Endothelial cell of umbilical vein (primary cell): ENCODE measurements at regions not wholly inside any gene's neighbourhood (a gene's known extent, or its start where the extent isn't known, plus 50 kb on each side); places are given as distances from the start of the nearest gene placed in this dataset.

Source experiments
- BruUV-seq: library from RNA; stranded (reverse); fragments of 400-500 nt; replicated peaks from 2 replicates; lab custom pipeline; 2021; lab: Mats Ljungman, UMichigan
- CTCF ChIA-PET: fragments of 300-600, 350-600 bp; sonication (Branson Sonifier 250); formaldehyde crosslinking; loops from one replicate; lab custom pipeline; 2021; ENCODE audit warnings: antibody characterized with exemption, inconsistent platforms; lab: Charles Lee
- POLR2A ChIA-PET: fragments of 300-600, 350-600 bp; sonication (Branson Sonifier 250); formaldehyde crosslinking; loops from one replicate; lab custom pipeline; 2021; ENCODE audit warnings: antibody characterized with exemption, inconsistent platforms; lab: Charles Lee
- DNase-seq: peaks from one replicate; pipeline ENCODE4 v3.0.0-alpha.2; 2011; ENCODE audit warnings: low read depth, low spot score
- FAIRE-seq: peaks from 2 replicates; lab custom pipeline; 2011; peaks lifted over from hg19 to GRCh38; lab: Jason Lieb, UNC
- H2AFZ ChIP-seq: 2 replicates; pipeline ENCODE4 v1.6.0; 2012; ENCODE audit warnings: low read depth, low read length, control low read depth, inconsistent platforms
- H3K27ac ChIP-seq: 2 replicates; pipeline ENCODE4 v1.5.1; 2011; ENCODE audit warnings: low read depth, mild to moderate bottlenecking, control low read depth, low read length, moderate library complexity; ENCODE audit not compliant: insufficient read depth
- H3K27me3 ChIP-seq, 2 experiments: 2 replicates each; pipeline versions ENCODE4 v1.6.0 to v1.6.1; 2011; ENCODE audit warnings: low read length in 2 of 2, mixed read lengths in 1 of 2; ENCODE audit not compliant: control insufficient read depth in 2 of 2, insufficient read depth in 2 of 2
- H3K36me3 ChIP-seq, 2 experiments: 2 replicates in 1 of 2; 3 replicates in 1 of 2; pipeline ENCODE4 v1.5.1; 2011; ENCODE audit warnings: low read length in 2 of 2, mild to moderate bottlenecking in 1 of 2, moderate library complexity in 1 of 2; ENCODE audit not compliant: control insufficient read depth in 2 of 2, insufficient read depth in 2 of 2; ENCODE audit errors: extremely low read depth in 1 of 2
- H3K4me1 ChIP-seq: 3 replicates; pipeline ENCODE4 v1.5.1; 2011; ENCODE audit warnings: mild to moderate bottlenecking, low read length; ENCODE audit not compliant: control insufficient read depth, insufficient read depth; ENCODE audit errors: extremely low read depth
- H3K4me2 ChIP-seq: 2 replicates; pipeline ENCODE4 v1.6.1; 2011; ENCODE audit warnings: low read length, control low read depth, mixed read lengths; ENCODE audit not compliant: insufficient read depth
- H3K4me3 ChIP-seq, 3 experiments: fragments of 200-600 bp in 1 of 3; sonication (generic), shearing (Covaris generic) in 1 of 3; replicated peaks in 1 of 3; 2 replicates each; pipeline ENCODE4 v1.5.1; 2011 to 2016; ENCODE audit warnings: control low read depth in 3 of 3, low read length in 3 of 3, mild to moderate bottlenecking in 2 of 3, inconsistent platforms in 1 of 3, low read depth in 1 of 3, moderate library complexity in 1 of 3; ENCODE audit not compliant: insufficient read depth in 1 of 3
- H3K79me2 ChIP-seq: 2 replicates; pipeline ENCODE4 v1.6.0; 2012; ENCODE audit warnings: low read length, inconsistent platforms; ENCODE audit not compliant: control insufficient read depth, insufficient read depth
- H3K9ac ChIP-seq: replicated peaks from 2 replicates; pipeline ENCODE3; 2011; ENCODE audit warnings: low read length, control low read depth; ENCODE audit not compliant: insufficient read depth; ENCODE audit errors: extremely low read depth
- H3K9me1 ChIP-seq: replicated peaks from 3 replicates; pipeline ENCODE4 v1.6.0; 2011; ENCODE audit warnings: mild to moderate bottlenecking, low read length; ENCODE audit not compliant: control insufficient read depth, insufficient read depth; ENCODE audit errors: extremely low read depth
- H3K9me3 ChIP-seq: replicated peaks from 2 replicates; pipeline ENCODE4 v1.5.1; 2012; ENCODE audit warnings: low read length, inconsistent platforms; ENCODE audit not compliant: control insufficient read depth, insufficient read depth
- H4K20me1 ChIP-seq: replicated peaks from 2 replicates; pipeline ENCODE3; 2011; ENCODE audit warnings: mild to moderate bottlenecking, low read length; ENCODE audit not compliant: control insufficient read depth, insufficient read depth; ENCODE audit errors: extremely low read depth
- CTCF ChIP-seq, 2 donors: IDR thresholded peaks; 1 replicate in 1 of 2; 2 replicates in 1 of 2; pipeline ENCODE4 v1.5.1; 2011; ENCODE audit warnings: low read length in 2 of 2, mild to moderate bottlenecking in 2 of 2, moderate library complexity in 2 of 2, control low read depth in 1 of 2, inconsistent platforms in 1 of 2, low read depth in 1 of 2; ENCODE audit not compliant: insufficient read depth in 1 of 2; ENCODE audit errors: extremely low read depth in 1 of 2
- EZH2 ChIP-seq: IDR thresholded peaks from 2 replicates; pipeline ENCODE4 v1.6.1; 2012; ENCODE audit warnings: borderline replicate concordance, low read depth, mild to moderate bottlenecking, moderate library complexity, low read length, inconsistent platforms; ENCODE audit not compliant: severe bottlenecking
- FOS ChIP-seq: IDR thresholded peaks from 2 replicates; pipeline ENCODE4 v1.6.1; 2011; ENCODE audit warnings: mild to moderate bottlenecking, low read length, moderate library complexity, borderline replicate concordance; ENCODE audit not compliant: insufficient read depth
- GATA2 ChIP-seq: IDR thresholded peaks from 2 replicates; pipeline ENCODE4 v1.7.0; 2011; ENCODE audit warnings: low read depth, mild to moderate bottlenecking, moderate library complexity, mixed read lengths, low read length; ENCODE audit not compliant: insufficient read length, insufficient read depth
- JUN ChIP-seq: IDR thresholded peaks from 2 replicates; pipeline ENCODE4 v1.6.1; 2011; ENCODE audit warnings: borderline replicate concordance, low read depth; ENCODE audit not compliant: insufficient read length, insufficient read depth
- MYC ChIP-seq: IDR thresholded peaks from one replicate; pipeline ENCODE4 v1.6.1; 2011; ENCODE audit warnings: mild to moderate bottlenecking, low read depth, low read length
- POLR2A ChIP-seq: IDR thresholded peaks from 2 replicates; pipeline ENCODE4 v1.6.1; 2012; ENCODE audit warnings: low read depth, mild to moderate bottlenecking, control low read depth, low read length
- POLR2AphosphoS5 ChIP-seq: IDR thresholded peaks from 2 replicates; pipeline ENCODE4 v1.6.1; 2012; ENCODE audit warnings: low read depth, mild to moderate bottlenecking, control low read depth, low read length, moderate library complexity; ENCODE audit not compliant: insufficient read depth
- dilution Hi-C: fragments of 300-500 bp; cut with MboI; formaldehyde crosslinking; loops from one replicate; pipeline ENCODE4 v1.15.0; 2019; ENCODE audit warnings: low sequenced_read_pairs; ENCODE audit not compliant: extremely low pct_ligation_motif_present
- intact Hi-C: fragments of 100-400 bp; cut with micrococcal nuclease; formaldehyde crosslinking; loops from one replicate; pipeline ENCODE4 v1.10.0; 2022
- TF ChIP-seq, protein P1 (sequence below): IDR thresholded peaks from 2 replicates; pipeline ENCODE4 v1.6.1; 2011; ENCODE audit not compliant: insufficient read depth, insufficient read length

DNA sequence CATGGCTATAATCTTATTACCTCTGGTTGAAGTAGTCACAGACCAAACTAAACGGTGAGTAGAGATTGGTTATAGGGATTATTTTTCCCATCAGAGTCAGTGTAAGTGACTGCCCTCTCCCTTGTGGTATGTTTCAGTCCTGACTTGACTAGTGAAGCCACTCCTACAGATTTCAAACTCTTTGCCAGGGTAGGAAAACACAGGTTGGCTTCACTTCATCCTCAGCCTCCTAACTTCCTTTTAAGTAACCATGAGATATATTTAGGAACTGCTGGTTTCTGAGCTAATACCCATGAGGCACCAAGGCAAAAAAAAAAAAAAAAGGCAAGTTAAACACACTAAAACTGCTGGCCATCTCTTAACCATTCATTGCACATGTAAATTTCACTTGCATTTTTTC lies 349.2 kb upstream of the MCTP2 start:
- ChIA-PET CTCF (no interaction called here), POLR2A (no interaction called here)
- H3K4me1 ChIP-seq, result no peaks in the 10 kb centered on the region
- DNase-seq, result no peak
- no peaks in the 10 kb centered on the region for H4K20me1 ChIP-seq
- no peak overlapping the region for H3K4me3 ChIP-seq
- no peaks in the 10 kb centered on the region for H3K9me1 ChIP-seq
- peaks cover 4% of the 10 kb centered on the region for H3K9me3 ChIP-seq
- no peaks in the 10 kb centered on the region for H3K79me2 ChIP-seq
- intact Hi-C loops, result no loop called here
- H3K9ac ChIP-seq, result no peak overlapping the region
- H3K36me3 ChIP-seq, result no peaks in the 10 kb centered on the region
- no peak for FAIRE-seq
- H3K4me2 ChIP-seq, result no peak overlapping the region
- H3K27me3 ChIP-seq, result no peaks in the 10 kb centered on the region
- TF ChIP-seq MYC, result no peak
- TF ChIP-seq EZH2, result no peak
- no peak for TF ChIP-seq POLR2AphosphoS5
- TF ChIP-seq POLR2A, result no peak
- no peak for TF ChIP-seq JUN
- no peak for TF ChIP-seq CTCF (IDR thresholded peaks at IDR 0.05; ENCODE audit: extremely low read depth in 1 of 2, insufficient read depth in 1 of 2, low read depth in 1 of 2, low read length in 2 of 2)
- TF ChIP-seq, protein P1, sequence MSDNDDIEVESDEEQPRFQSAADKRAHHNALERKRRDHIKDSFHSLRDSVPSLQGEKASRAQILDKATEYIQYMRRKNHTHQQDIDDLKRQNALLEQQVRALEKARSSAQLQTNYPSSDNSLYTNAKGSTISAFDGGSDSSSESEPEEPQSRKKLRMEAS, result no peak
- TF ChIP-seq FOS, result no peak
- TF ChIP-seq GATA2, result no peak
- no peak overlapping the region for H3K27ac ChIP-seq
- no peak overlapping the region for H2AFZ ChIP-seq
- no TSS peak for BruUV-seq
- dilution Hi-C loops, result no loop called here
